BJ (cell line): ENCODE measurements at regions not wholly inside any gene's neighbourhood (a gene's known extent, or its start where the extent isn't known, plus 50 kb on each side); places are given as distances from the start of the nearest gene placed in this dataset.

Experiments
- CTCF ChIA-PET: fragments of 350-600 bp; formaldehyde crosslinking; extraction: SDS; loops from one replicate; lab custom pipeline; 2021; ENCODE audit warnings: antibody characterized with exemption, inconsistent platforms; lab: Yijun Ruan, JAX
- POLR2A ChIA-PET: fragments of 300-600 bp; sonication (Branson Sonifier 250); formaldehyde crosslinking; extraction: SDS; loops from one replicate; lab custom pipeline; 2021; ENCODE audit warnings: antibody characterized with exemption; lab: Charles Lee
- DNase-seq: peaks from one replicate; pipeline ENCODE4 v3.0.0-alpha.2; 2011; ENCODE audit warnings: low read depth
- H3K27me3 ChIP-seq: 2 replicates; pipeline ENCODE4 v1.6.0; 2011; ENCODE audit warnings: low read length; ENCODE audit not compliant: control insufficient read depth, insufficient read depth
- H3K36me3 ChIP-seq: 2 replicates; pipeline ENCODE4 v1.5.1; 2011; ENCODE audit warnings: low read length; ENCODE audit not compliant: control insufficient read depth, insufficient read depth
- H3K4me3 ChIP-seq: 2 replicates; pipeline ENCODE4 v1.5.1; 2011; ENCODE audit warnings: low read depth, mild to moderate bottlenecking, control low read depth, low read length
- TF ChIP-seq, protein P1 (sequence below): IDR thresholded peaks from 2 replicates; pipeline ENCODE4 v1.5.1; 2011; ENCODE audit warnings: low read depth, mild to moderate bottlenecking, control low read depth, inconsistent platforms, low read length, moderate library complexity; ENCODE audit not compliant: insufficient read depth

- TF ChIP-seq, protein P1, sequence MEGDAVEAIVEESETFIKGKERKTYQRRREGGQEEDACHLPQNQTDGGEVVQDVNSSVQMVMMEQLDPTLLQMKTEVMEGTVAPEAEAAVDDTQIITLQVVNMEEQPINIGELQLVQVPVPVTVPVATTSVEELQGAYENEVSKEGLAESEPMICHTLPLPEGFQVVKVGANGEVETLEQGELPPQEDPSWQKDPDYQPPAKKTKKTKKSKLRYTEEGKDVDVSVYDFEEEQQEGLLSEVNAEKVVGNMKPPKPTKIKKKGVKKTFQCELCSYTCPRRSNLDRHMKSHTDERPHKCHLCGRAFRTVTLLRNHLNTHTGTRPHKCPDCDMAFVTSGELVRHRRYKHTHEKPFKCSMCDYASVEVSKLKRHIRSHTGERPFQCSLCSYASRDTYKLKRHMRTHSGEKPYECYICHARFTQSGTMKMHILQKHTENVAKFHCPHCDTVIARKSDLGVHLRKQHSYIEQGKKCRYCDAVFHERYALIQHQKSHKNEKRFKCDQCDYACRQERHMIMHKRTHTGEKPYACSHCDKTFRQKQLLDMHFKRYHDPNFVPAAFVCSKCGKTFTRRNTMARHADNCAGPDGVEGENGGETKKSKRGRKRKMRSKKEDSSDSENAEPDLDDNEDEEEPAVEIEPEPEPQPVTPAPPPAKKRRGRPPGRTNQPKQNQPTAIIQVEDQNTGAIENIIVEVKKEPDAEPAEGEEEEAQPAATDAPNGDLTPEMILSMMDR, result no peak
- POLR2A ChIA-PET, result no interaction called here
- H3K4me3 ChIP-seq, result no peak overlapping the region
- H3K36me3 ChIP-seq, result no peaks in the 10 kb centered on the region
- no peak for DNase-seq
- CTCF ChIA-PET, result interaction anchor here (1.9 to 12.8 kb wide), 2 partner anchors 108 to 208 kb away, joined by 9 to 230 read pairs; partner anchors contain the start of gene ALDH1A2
- no peaks in the 10 kb centered on the region for H3K27me3 ChIP-seq
Measured at GRCh38 chr15:57857871-57858270, 151.4 kb downstream of the POLR2M start.

DNA sequence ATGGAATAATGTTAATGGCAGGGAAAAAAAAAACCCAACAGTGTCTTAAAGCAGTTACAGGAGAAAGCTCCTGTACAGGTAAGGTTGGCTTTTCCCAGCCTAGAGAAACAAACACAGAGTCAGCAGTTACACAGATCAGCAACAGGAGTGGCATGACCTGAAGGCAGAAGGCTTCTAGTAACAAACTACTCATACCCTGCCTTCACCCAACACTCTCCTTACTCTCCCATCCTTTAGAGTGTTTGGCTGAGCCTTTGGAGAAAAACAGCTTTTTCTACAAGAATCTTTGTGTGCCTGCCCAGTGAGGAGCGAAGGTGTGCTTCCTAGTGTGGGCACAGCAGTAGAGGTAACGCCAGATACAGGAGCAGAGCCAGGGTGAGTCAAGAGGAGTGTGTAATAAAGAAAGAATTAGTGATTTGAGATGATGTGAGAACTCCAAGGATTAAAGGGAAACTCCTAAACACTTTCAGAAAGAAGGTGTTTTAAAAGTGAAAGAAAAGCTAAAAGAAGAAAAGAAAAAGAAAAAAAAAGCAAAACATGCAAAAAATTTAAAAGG, 152.7 kb downstream of the POLR2M start:
- H3K4me3 ChIP-seq, result no peak overlapping the region

DNA sequence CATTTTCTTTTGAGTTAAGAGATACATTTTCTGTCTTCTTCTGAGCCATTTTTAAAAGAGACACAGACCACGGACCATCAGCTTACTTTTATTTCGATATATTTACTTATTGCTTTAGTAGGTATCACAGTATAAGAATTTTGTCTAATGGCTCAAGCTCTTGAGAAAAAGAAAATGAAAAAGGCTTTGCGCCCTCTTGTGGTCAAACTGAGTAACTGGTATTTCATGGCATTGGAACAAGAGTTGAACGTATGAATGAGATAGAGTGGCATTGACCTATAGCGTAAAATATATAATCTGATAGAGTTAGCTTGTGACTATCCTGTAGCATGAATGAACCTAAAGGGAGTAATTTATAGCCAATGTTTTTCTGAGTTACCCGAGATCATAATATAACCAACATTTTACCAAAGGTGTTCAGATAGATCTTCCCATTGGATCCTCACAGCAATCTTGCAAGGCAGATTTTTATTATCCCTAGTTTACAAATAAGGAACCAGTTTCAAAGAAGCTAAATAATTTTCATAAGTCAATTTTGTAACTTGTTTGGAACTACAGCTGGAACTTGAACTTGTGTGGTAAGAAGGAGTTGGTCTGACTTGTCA, 154.6 kb downstream of the POLR2M start:
- POLR2A ChIA-PET, result interaction anchor here (0.6 kb wide), 1 partner anchor 20 kb away, joined by 8 read pairs; no protein-coding TSS in a partner anchor
- TF ChIP-seq, protein P1, result peak; percentile 70
- DNase-seq, result no peak

More for the DNA sequence above, 152.7 kb downstream of the POLR2M start:
- H3K36me3 ChIP-seq, result no peaks in the 10 kb centered on the region
- CTCF ChIA-PET, result interaction anchor here (0.8 to 12.8 kb wide), 11 partner anchors 9 to 211 kb away, joined by 3 to 230 read pairs (median 14); partner anchors contain the start of gene ALDH1A2
- H3K27me3 ChIP-seq, result no peaks in the 10 kb centered on the region
- TF ChIP-seq, protein P1, result no peak
- DNase-seq, result no peak
- POLR2A ChIA-PET, result no interaction called here

DNA sequence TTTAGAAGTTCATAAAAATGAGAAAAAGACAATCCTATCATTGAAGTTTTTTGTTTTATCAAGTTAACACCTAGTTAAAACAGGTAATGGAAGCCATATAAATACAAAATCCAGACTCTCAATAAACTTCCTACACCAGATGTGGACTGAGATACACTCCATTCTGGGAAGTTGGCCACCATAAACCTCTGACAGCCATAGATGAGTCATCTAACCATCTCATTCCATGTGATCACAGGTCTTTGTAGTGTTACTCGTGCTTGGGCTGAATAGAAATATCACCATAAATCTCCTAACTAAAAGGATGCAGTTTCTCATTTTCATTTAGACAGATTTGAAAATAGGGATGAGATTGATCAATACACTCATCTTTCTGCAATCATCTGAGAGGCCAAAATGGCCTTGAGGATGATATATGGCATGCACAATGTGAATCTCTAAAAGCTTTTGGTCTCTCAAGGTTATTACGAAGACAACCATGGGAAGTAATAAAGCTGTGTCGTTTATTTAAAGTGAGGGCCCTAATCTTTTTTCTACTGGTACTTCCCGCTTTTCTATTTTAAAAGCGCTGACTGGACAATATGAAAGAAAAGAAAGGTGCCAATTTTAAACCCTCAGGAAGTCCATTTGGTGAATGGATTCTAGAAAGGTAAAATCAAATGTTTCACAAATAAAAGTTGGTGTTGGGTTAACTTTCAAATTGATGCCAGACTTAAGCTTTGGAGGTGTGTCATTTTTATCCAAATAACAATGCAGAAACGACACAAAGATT, 155.5 kb downstream of the POLR2M start:
- Histone ChIP-seq H3K27me3 (no peaks in the 10 kb centered on the region), H3K36me3 (no peaks in the 10 kb centered on the region), H3K4me3 (no peak overlapping the region)
- POLR2A ChIA-PET, result no interaction called here
- DNase-seq, result peak; percentile 65
- TF ChIP-seq, protein P1, result no peak
- CTCF ChIA-PET, result interaction anchor here (0.6 to 12.8 kb wide), 36 partner anchors 9 to 320 kb away, joined by 3 to 230 read pairs (median 6); partner anchors contain the start of gene ALDH1A2

More for the DNA sequence above, 154.6 kb downstream of the POLR2M start:
- Histone ChIP-seq H3K36me3 (no peaks in the 10 kb centered on the region), H3K27me3 (no peaks in the 10 kb centered on the region), H3K4me3 (no peak overlapping the region)
- CTCF ChIA-PET, result interaction anchor here (0.6 to 12.8 kb wide), 49 partner anchors 9 to 324 kb away, joined by 3 to 230 read pairs (median 4); partner anchors contain the start of gene ALDH1A2

DNA sequence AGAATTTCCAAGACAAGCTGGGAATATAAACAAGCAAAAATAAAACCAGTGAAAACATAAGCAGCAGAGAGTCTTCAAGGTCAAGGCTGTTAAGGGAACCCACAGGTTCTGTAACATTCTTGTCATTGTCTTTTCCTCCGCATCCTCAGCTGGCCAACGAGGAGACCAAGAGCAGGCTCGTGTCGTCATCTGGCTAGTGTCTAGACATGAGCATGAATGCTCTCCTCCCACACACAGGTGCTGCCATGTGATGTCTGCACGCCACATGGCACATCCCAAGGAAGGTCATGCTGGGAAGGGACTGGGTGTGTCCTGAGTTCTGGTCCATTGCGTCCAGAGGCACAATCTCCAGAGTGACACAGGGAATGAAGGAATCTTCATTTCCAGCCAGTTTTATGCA, 156.2 kb downstream of the POLR2M start:
- no peak overlapping the region for H3K4me3 ChIP-seq
- H3K27me3 ChIP-seq, result no peaks in the 10 kb centered on the region
- POLR2A ChIA-PET, result no interaction called here
- TF ChIP-seq, protein P1, result no peak
- H3K36me3 ChIP-seq, result no peaks in the 10 kb centered on the region
- CTCF ChIA-PET, result interaction anchor here (0.9 to 12.8 kb wide), 7 partner anchors 17 to 320 kb away, joined by 3 to 230 read pairs (median 14); partner anchors contain the start of gene ALDH1A2
- no peak for DNase-seq
